ENCODE measurements at regions not wholly inside any gene's neighbourhood (a gene's known extent, or its start where the extent isn't known, plus 50 kb on each side); places are given as distances from the start of the nearest gene placed in this dataset.

DNA sequence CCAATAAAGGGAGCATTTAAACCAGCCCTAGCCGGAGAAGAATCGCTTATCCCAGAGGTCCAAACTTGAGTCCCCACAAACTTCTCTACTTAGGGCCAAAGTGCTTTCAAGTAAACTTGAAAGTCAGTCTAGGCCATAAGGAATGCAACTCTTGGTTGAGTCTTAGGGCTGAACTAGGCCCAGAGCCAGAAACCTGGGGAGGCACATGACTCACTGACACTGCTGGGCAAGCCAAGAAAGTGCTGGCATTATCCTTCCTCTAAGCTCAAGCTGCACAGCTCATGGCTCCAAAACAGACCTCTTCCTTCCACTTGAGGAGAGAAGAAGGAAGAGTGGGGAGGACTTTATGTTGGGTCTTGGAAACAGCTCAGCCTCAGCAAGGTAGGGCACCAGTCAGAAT, 1257.3 kb upstream of the DIAPH2 start:
- TF ChIP-seq, protein P1, sequence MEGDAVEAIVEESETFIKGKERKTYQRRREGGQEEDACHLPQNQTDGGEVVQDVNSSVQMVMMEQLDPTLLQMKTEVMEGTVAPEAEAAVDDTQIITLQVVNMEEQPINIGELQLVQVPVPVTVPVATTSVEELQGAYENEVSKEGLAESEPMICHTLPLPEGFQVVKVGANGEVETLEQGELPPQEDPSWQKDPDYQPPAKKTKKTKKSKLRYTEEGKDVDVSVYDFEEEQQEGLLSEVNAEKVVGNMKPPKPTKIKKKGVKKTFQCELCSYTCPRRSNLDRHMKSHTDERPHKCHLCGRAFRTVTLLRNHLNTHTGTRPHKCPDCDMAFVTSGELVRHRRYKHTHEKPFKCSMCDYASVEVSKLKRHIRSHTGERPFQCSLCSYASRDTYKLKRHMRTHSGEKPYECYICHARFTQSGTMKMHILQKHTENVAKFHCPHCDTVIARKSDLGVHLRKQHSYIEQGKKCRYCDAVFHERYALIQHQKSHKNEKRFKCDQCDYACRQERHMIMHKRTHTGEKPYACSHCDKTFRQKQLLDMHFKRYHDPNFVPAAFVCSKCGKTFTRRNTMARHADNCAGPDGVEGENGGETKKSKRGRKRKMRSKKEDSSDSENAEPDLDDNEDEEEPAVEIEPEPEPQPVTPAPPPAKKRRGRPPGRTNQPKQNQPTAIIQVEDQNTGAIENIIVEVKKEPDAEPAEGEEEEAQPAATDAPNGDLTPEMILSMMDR (IDR thresholded peaks at IDR 0.05), result no peak
- no peak for TF ChIP-seq POLR2A (IDR thresholded peaks at IDR 0.05)

Measured in adrenal gland (tissue), 5 donors.